Ovary (tissue), 7 donors: ENCODE measurements at regions not wholly inside any gene's neighbourhood (a gene's known extent, or its start where the extent isn't known, plus 50 kb on each side); places are given as distances from the start of the nearest gene placed in this dataset.
"Not testable (repeated sequence)": the region's sequence is repeated elsewhere in the genome, so short reads cannot be mapped to it uniquely, and the experiment has no call there.

Source experiments
- DNase-seq, 5 donors: peaks; one replicate each; pipeline ENCODE4 v3.0.0-alpha.2; 2019 to 2020
- H3K27ac ChIP-seq, 2 donors: fragments of 200-600 bp; one replicate each; pipeline versions ENCODE4 v1.5.1 to v1.8.0; 2019 to 2022
- H3K27me3 ChIP-seq: fragments of 200-600 bp; one replicate; pipeline ENCODE4 v1.8.0; 2022
- H3K36me3 ChIP-seq: fragments of 200-600 bp; sonication (generic); one replicate; pipeline ENCODE4 v1.5.1; 2019
- H3K4me1 ChIP-seq: one replicate; pipeline ENCODE4 v1.8.1; 2013; ENCODE audit warnings: mild to moderate bottlenecking, moderate library complexity; ENCODE audit not compliant: insufficient read depth
- H3K4me3 ChIP-seq: fragments of 200-600 bp; sonication (generic); one replicate; pipeline ENCODE4 v1.5.1; 2017
- H3K9me3 ChIP-seq, 2 donors: fragments of 200-600 bp in 1 of 2; sonication (generic) in 1 of 2; one replicate each; pipeline versions ENCODE4 v1.5.1 to v1.8.1; 2013 to 2019; ENCODE audit warnings: mild to moderate bottlenecking in 1 of 2, moderate library complexity in 1 of 2
- EP300 ChIP-seq: sonication (generic); formaldehyde crosslinking; IDR thresholded peaks from one replicate; pipeline ENCODE4 v1.6.1; 2017; ENCODE audit warnings: antibody characterized with exemption
- POLR2A ChIP-seq: fragments of 450-650 bp; IDR thresholded peaks from one replicate; pipeline ENCODE4 v1.6.1; 2017; ENCODE audit warnings: antibody characterized with exemption, mild to moderate bottlenecking, moderate library complexity
- WGBS, 3 donors: extraction: QIAGEN DNeasy Blood & Tissue Kit in 1 of 3; methylation state at CpG; one replicate each; pipeline versions ENCODE4 v1.1.5 to v1.1.7; 2013 to 2017; 5-methylcytosine and 5-hydroxymethylcytosine counted together
- intact Hi-C, 4 donors: fragments of 100-400 bp; cut with DNase I; formaldehyde crosslinking; loops; one replicate each; pipeline versions ENCODE4 v1.11.0 to v1.15.1; 2022 to 2023
- TF ChIP-seq, protein P1 (sequence below), 3 donors: fragments of 450-650 bp in 2 of 3; fragments of 200-600 bp in 1 of 3; IDR thresholded peaks; one replicate each; pipeline versions ENCODE4 v1.5.1 to v1.8.0; 2016 to 2022; ENCODE audit warnings: antibody characterized with exemption in 3 of 3, mild to moderate bottlenecking in 1 of 3
- donor health status: DM: no; HTN: no; CAD: no; lungs with moderate emphysema.
- donor health status: DM: no; HTN: no; CAD: no.
- donor health status: Bipolar disorder and iron deficiency.
- donor health status: DM: no; HTN: no; CAD: no.
- donor health status: DM: yes; HTN: yes; CAD: no.

DNA sequence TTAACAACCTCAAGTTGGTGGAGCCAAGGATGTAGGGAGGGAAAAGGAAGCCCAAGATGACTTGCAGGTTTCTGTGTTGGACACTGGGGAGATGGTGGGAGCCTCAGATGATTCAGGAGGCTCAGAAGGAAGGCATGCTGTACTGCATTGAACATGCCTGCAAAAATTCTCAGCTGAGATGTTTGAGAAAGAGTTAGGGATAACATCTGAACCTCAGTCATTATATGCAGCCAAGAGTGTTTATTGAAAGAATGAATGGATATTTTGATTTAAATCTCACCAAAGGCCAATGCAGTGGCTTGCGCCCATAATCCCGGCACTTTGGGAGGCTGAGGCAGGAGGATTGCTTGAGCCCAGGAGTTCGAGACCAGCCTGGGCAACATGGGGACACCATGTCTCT lies 243.0 kb downstream of the MYCN start:
- Histone ChIP-seq H3K36me3 (no peaks in the 10 kb centered on the region), H3K27me3 (no peaks in the 10 kb centered on the region), H3K4me1 (no peaks in the 10 kb centered on the region), H3K27ac (no peak overlapping the region), H3K4me3 (no peak overlapping the region), H3K9me3 (no peaks in the 10 kb centered on the region)
- 91 to 97% (median 96%) methylated on average over 3 of the region's 3 CpGs for WGBS, 3 donors
- TF ChIP-seq EP300 (no peak), POLR2A (no peak)
- TF ChIP-seq, protein P1, sequence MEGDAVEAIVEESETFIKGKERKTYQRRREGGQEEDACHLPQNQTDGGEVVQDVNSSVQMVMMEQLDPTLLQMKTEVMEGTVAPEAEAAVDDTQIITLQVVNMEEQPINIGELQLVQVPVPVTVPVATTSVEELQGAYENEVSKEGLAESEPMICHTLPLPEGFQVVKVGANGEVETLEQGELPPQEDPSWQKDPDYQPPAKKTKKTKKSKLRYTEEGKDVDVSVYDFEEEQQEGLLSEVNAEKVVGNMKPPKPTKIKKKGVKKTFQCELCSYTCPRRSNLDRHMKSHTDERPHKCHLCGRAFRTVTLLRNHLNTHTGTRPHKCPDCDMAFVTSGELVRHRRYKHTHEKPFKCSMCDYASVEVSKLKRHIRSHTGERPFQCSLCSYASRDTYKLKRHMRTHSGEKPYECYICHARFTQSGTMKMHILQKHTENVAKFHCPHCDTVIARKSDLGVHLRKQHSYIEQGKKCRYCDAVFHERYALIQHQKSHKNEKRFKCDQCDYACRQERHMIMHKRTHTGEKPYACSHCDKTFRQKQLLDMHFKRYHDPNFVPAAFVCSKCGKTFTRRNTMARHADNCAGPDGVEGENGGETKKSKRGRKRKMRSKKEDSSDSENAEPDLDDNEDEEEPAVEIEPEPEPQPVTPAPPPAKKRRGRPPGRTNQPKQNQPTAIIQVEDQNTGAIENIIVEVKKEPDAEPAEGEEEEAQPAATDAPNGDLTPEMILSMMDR (IDR thresholded peaks at IDR 0.05) = no peak
- DNase-seq = no peak
- intact Hi-C loops = no loop called here

DNA sequence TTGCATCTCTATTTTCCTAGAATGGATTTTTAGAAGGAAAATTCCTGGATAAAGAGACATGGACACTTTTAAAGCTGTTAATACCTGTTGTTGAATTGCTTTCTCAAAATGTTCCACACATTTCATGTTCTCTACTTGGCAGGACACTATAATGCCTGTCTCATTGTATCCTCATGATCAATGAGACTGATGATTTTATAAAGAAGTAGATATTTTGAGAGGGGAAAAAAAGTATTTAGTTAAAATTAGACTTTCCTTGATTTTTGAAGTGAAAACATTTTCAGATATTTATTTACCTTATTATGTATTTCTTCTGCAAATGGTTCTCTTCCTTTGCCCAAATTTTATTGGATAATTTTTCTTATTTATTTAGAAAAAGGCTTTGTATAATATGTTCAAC lies 242.5 kb downstream of the MYCN start:
- TF ChIP-seq, protein P1 (IDR thresholded peaks at IDR 0.05) = no peak
- TF ChIP-seq POLR2A (no peak), EP300 (no peak)
- no peak for DNase-seq
- Histone ChIP-seq H3K4me3 (no peak overlapping the region), H3K4me1 (no peaks in the 10 kb centered on the region), H3K27ac (no peak overlapping the region), H3K9me3 (no peaks in the 10 kb centered on the region), H3K36me3 (no peaks in the 10 kb centered on the region), H3K27me3 (no peaks in the 10 kb centered on the region)
- intact Hi-C loops = no loop called here

DNA sequence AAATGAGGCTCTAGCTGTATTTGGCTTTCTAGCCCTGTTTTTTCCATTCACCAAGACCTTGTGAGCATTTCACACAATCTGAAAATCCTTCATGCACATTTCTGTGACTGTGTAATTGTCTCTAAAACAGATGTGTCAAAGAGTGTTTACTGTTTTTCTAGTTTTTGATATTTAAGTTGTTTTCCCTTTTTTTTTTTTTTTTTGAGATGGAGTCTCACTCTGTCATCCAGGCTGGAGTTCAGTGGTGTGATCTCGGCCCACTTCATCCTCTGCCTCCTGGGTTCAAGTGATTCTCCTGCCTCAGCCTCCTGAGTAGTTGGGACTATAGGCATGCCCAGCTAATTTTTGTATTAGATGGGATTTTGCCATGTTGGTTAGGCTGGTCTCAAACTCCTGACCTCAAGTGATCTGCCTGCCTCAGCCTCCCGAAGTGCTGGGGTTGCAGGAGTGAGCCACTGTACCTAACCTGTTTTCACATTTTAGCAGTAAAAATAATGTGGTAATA lies 242.0 kb downstream of the MYCN start:
- H3K9me3 ChIP-seq, H3K4me1 ChIP-seq, intact Hi-C loops, H3K27ac ChIP-seq, H3K36me3 ChIP-seq, DNase-seq, H3K27me3 ChIP-seq, H3K4me3 ChIP-seq: not testable (repeated sequence)
- whole genome bisulfite sequencing, 3 donors = 86 to 93% (median 93%) methylated on average over 2 of the region's 2 CpGs

DNA sequence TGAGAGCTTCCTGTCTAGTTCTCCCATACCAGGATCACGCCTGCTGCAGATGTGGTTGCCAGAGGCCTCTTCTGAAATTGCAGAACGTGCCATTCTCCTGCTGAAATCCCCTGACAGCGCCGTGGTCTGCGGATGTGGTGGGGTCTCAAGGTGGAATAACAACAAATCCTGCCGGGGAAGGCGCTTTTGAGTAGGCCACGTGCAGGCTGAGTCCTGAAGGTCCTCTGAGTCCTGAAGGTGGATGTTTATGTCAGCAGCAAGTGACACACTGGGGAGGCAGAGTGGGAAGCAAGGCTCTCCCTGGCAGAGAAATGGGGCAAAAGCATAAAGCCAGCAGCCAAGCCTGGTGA lies 241.4 kb downstream of the MYCN start:
- Histone ChIP-seq H3K27me3 (no peaks in the 10 kb centered on the region), H3K9me3 (no peaks in the 10 kb centered on the region), H3K27ac (no peak overlapping the region), H3K4me3 (no peak overlapping the region), H3K36me3 (no peaks in the 10 kb centered on the region), H3K4me1 (no peaks in the 10 kb centered on the region)
- DNase-seq = no peak
- 89 to 97% (median 92%) methylated on average over 8 of the region's 8 CpGs for WGBS, 3 donors
- TF ChIP-seq, protein P1 (IDR thresholded peaks at IDR 0.05) = no peak
- TF ChIP-seq POLR2A (no peak), EP300 (no peak)
- intact Hi-C loops = no loop called here

DNA sequence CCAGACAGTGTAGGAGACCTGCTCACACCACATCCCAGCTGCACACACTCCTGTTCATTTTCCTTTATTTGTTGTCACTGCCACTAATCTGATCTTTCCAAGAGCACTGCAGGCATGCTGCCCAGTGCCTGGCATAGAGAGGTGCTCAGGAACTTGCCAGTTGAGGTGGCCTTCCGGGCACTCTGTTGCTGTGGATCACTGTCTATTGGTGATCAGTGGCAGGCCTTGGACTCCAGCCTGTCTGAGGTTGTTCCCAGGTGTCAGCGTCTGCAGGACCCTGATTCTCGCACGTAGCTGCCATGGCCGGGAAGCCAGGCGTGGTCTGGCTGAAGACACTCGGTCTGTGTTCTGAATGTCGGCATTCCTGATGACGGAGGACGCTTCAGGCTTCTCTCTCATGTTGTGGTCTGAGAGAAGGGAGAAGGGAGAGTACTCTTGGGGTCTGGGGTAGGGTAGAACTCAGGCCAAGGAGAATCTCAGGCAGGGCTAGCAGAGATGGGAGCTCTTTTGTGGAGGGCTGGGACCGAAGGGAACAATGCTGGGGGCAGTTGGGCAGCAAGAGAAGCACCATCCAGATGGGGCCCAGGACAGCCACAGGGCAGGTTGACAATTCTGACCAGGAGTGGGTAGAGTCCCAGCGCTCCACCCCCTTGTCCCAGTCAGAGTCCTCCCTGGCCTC lies 240.9 kb downstream of the MYCN start:
- H3K27ac ChIP-seq = no peak overlapping the region
- H3K4me3 ChIP-seq = no peak overlapping the region
- no peaks in the 10 kb centered on the region for H3K27me3 ChIP-seq
- intact Hi-C loops = no loop called here
- WGBS, 3 donors = 94 to 96% (median 96%) methylated on average over 12 of the region's 12 CpGs
- TF ChIP-seq, protein P1 (IDR thresholded peaks at IDR 0.05) = no peak
- TF ChIP-seq POLR2A (no peak), EP300 (no peak)
- no peak for DNase-seq
- H3K36me3 ChIP-seq = no peaks in the 10 kb centered on the region
- no peaks in the 10 kb centered on the region for H3K4me1 ChIP-seq
- H3K9me3 ChIP-seq = no peaks in the 10 kb centered on the region
